B cell (primary cell): ENCODE measurements at regions not wholly inside any gene's neighbourhood (a gene's known extent, or its start where the extent isn't known, plus 50 kb on each side); places are given as distances from the start of the nearest gene placed in this dataset.

ENCODE experiments used
- ATAC-seq: fragments of 200-7000 bp; cut with Tn5 transposase; one replicate; pipeline ENCODE4 v1.10.0; 2021; ENCODE audit warnings: low read depth, mild to moderate bottlenecking, moderate number of reproducible peaks, moderate library complexity
- CTCF ChIA-PET: fragments of 350-600 bp; sonication (Branson Sonifier 250); formaldehyde crosslinking; loops from one replicate; lab custom pipeline; 2021; ENCODE audit warnings: antibody characterized with exemption, inconsistent platforms; lab: Charles Lee
- POLR2A ChIA-PET: fragments of 350-600 bp; sonication (Branson Sonifier 250); formaldehyde crosslinking; loops from one replicate; lab custom pipeline; 2021; ENCODE audit warnings: antibody characterized with exemption; lab: Charles Lee
- DNase-seq: peaks from one replicate; pipeline ENCODE4 v3.0.0; 2013
- H2AFZ ChIP-seq: 2 replicates; pipeline ENCODE4 v1.6.1; 2012; ENCODE audit warnings: mild to moderate bottlenecking, low read depth, low read length; ENCODE audit not compliant: insufficient read depth, poor library complexity, severe bottlenecking
- H3K27ac ChIP-seq, 2 donors: 1 replicate in 1 of 2; 2 replicates in 1 of 2; pipeline ENCODE4 v1.5.1; 2012 to 2013; ENCODE audit warnings: low read length in 2 of 2, mild to moderate bottlenecking in 2 of 2, moderate library complexity in 1 of 2
- H3K27me3 ChIP-seq, 4 experiments: fragments of 200-600 bp in 1 of 4; sonication (generic) in 1 of 4; replicated peaks in 1 of 4; 1 replicate in 2 of 4; 2 replicates in 2 of 4; pipeline versions ENCODE4 v1.6.1 to v1.7.0; 2013 to 2016; ENCODE audit warnings: low read length in 3 of 4, mild to moderate bottlenecking in 2 of 4, mixed read lengths in 1 of 4, moderate library complexity in 1 of 4; ENCODE audit not compliant: insufficient read depth in 4 of 4, control insufficient read depth in 3 of 4; ENCODE audit errors: control extremely low read depth in 1 of 4
- H3K36me3 ChIP-seq, 2 experiments: replicated peaks in 1 of 2; 1 replicate in 1 of 2; 2 replicates in 1 of 2; pipeline versions ENCODE4 v1.6.1 to v1.7.1; 2013; ENCODE audit warnings: low read length in 1 of 2; ENCODE audit not compliant: insufficient read depth in 2 of 2, control insufficient read depth in 1 of 2; ENCODE audit errors: control extremely low read depth in 1 of 2, extremely low read depth in 1 of 2
- H3K4me1 ChIP-seq, 2 donors: fragments of 200-600 bp in 1 of 2; sonication (generic) in 1 of 2; 1 replicate in 1 of 2; 2 replicates in 1 of 2; pipeline versions ENCODE4 v1.5.1 to v1.6.1; 2013 to 2017; ENCODE audit warnings: low read length in 2 of 2; ENCODE audit not compliant: control insufficient read depth in 2 of 2, insufficient read depth in 2 of 2
- H3K4me2 ChIP-seq: replicated peaks from 2 replicates; pipeline ENCODE3; 2012; ENCODE audit warnings: mild to moderate bottlenecking, low read depth, low read length; ENCODE audit not compliant: poor library complexity, severe bottlenecking
- H3K4me3 ChIP-seq, 5 experiments: fragments of 200-600 bp in 1 of 5; sonication (generic) in 1 of 5; 1 replicate in 3 of 5; 2 replicates in 2 of 5; pipeline versions ENCODE4 v1.5.1 to v1.7.0; 2011 to 2016; ENCODE audit warnings: low read length in 4 of 5, mild to moderate bottlenecking in 4 of 5, low read depth in 2 of 5, control low read depth in 1 of 5, moderate library complexity in 1 of 5; ENCODE audit not compliant: insufficient read depth in 1 of 5; ENCODE audit errors: control extremely low read depth in 1 of 5, extremely low read depth in 1 of 5
- H3K79me2 ChIP-seq: fragments of 200-600 bp; sonication (generic); one replicate; pipeline ENCODE4 v1.6.0; 2016; ENCODE audit warnings: low read length; ENCODE audit not compliant: control insufficient read depth, insufficient read depth
- H3K9ac ChIP-seq: fragments of 200-600 bp; sonication (generic); 2 replicates; pipeline ENCODE4 v1.6.1; 2017; ENCODE audit warnings: mild to moderate bottlenecking, low read length, moderate library complexity
- H3K9me3 ChIP-seq, 3 donors: one replicate each; pipeline versions ENCODE4 v1.6.1 to v1.7.1; 2013; ENCODE audit warnings: low read length in 2 of 3; ENCODE audit not compliant: control insufficient read depth in 2 of 3, insufficient read depth in 1 of 3; ENCODE audit errors: control extremely low read depth in 1 of 3
- H4K20me1 ChIP-seq: 2 replicates; pipeline ENCODE4 v1.6.0; 2012; ENCODE audit warnings: mild to moderate bottlenecking, low read length; ENCODE audit not compliant: insufficient read depth, control insufficient read depth, poor library complexity, severe bottlenecking
- H3K27ac Mint-ChIP-seq: one replicate; pipeline ENCODE4 v1.8.0; 2021; ENCODE audit warnings: mixed read lengths
- H3K27me3 Mint-ChIP-seq: one replicate; pipeline ENCODE4 v1.8.0; 2021; ENCODE audit warnings: mixed read lengths
- H3K4me1 Mint-ChIP-seq: one replicate; pipeline ENCODE4 v1.8.0; 2021; ENCODE audit warnings: mixed read lengths
- H3K4me3 Mint-ChIP-seq: one replicate; pipeline ENCODE4 v1.8.0; 2021; ENCODE audit warnings: mixed read lengths
- H3K9me3 Mint-ChIP-seq: one replicate; pipeline ENCODE4 v1.8.0; 2022; ENCODE audit warnings: mixed read lengths; ENCODE audit not compliant: insufficient read depth
- EZH2 ChIP-seq: IDR thresholded peaks from 2 replicates; pipeline ENCODE4 v1.6.1; 2012; ENCODE audit warnings: borderline replicate concordance, low read depth, mild to moderate bottlenecking, moderate library complexity, low read length; ENCODE audit not compliant: insufficient read depth, poor library complexity, severe bottlenecking
- WGBS: methylation state at CpG from one replicate; pipeline ENCODE4 v1.1.5; 2013; ENCODE audit warnings: missing lambda C conversion rate; ENCODE audit not compliant: insufficient coverage; 5-methylcytosine and 5-hydroxymethylcytosine counted together
- intact Hi-C: fragments of 100-400 bp; cut with micrococcal nuclease; formaldehyde crosslinking; loops from one replicate; pipeline ENCODE4 v1.10.0; 2022
- TF ChIP-seq, protein P1 (sequence below): fragments of 200-600 bp; IDR thresholded peaks from one replicate; pipeline ENCODE4 v1.8.0; 2022; ENCODE audit warnings: antibody characterized with exemption, mild to moderate bottlenecking

DNA sequence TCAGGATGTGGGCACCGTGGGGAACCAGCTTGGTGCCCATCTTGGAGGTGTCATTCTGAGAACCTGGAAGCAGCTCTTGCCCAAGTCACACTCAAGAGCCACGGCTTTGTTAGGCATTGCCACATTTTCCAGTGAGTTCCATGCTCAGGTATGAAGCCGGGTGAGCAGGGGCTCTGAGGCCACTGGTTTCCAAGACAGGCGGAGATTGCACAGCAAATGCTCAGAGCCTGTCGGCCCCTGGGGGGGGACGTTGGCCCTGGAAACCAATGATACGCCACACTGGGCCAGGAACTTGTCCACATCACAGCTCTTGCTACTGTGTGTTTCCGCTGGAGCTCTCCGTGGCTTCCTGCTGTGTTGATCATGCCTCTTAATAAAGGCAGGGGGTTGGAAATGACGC is 52.5 kb upstream of the SALL3 start:
- no peak overlapping the region for H3K27ac Mint-ChIP-seq
- CTCF ChIA-PET, result interaction anchor here (0.6 kb wide), 1 partner anchor 10 kb away, joined by 3 read pairs; no protein-coding TSS in a partner anchor

DNA sequence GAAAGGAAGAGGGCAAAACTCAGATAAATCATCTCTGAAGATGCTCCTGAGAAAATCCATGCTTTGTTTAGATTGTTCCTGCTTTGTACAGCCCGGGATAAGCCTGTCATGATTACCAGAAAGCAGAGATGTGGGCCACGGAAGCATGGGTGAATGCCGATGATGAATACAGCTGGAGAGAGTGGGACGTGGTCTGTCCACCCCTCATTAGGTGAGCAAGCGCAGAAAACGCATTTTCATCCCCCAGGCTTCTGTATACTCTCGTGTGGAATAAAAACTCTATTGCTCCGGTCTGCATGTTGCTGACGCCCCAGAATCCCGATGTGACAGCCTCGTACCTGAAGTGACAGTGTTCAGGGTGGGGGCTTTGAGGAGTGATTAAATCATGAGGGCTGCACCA is 52.0 kb upstream of the SALL3 start:
- no peaks in the 10 kb centered on the region for H3K79me2 ChIP-seq
- Mint-ChIP-seq H3K9me3 (no peaks in the 10 kb centered on the region), H3K27ac (no peak overlapping the region), H3K4me3 (no peak overlapping the region), H3K4me1 (no peaks in the 10 kb centered on the region), H3K27me3 (no peaks in the 10 kb centered on the region)
- H3K27me3 ChIP-seq, result no peaks in the 10 kb centered on the region
- DNase-seq (no peak), ATAC-seq (no peak)
- H3K4me3 ChIP-seq, result no peak overlapping the region
- ChIA-PET POLR2A (no interaction called here), CTCF (no interaction called here)
- no peaks in the 10 kb centered on the region for H3K4me1 ChIP-seq
- H3K4me2 ChIP-seq, result no peak overlapping the region
- TF ChIP-seq EZH2, result no peak
- TF ChIP-seq, protein P1, sequence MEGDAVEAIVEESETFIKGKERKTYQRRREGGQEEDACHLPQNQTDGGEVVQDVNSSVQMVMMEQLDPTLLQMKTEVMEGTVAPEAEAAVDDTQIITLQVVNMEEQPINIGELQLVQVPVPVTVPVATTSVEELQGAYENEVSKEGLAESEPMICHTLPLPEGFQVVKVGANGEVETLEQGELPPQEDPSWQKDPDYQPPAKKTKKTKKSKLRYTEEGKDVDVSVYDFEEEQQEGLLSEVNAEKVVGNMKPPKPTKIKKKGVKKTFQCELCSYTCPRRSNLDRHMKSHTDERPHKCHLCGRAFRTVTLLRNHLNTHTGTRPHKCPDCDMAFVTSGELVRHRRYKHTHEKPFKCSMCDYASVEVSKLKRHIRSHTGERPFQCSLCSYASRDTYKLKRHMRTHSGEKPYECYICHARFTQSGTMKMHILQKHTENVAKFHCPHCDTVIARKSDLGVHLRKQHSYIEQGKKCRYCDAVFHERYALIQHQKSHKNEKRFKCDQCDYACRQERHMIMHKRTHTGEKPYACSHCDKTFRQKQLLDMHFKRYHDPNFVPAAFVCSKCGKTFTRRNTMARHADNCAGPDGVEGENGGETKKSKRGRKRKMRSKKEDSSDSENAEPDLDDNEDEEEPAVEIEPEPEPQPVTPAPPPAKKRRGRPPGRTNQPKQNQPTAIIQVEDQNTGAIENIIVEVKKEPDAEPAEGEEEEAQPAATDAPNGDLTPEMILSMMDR, result no peak
- H2AFZ ChIP-seq, result no peak overlapping the region
- H3K9ac ChIP-seq, result no peak overlapping the region
- peaks cover 0 to 19% (median 0%) of the 10 kb centered on the region in 3 donors for H3K9me3 ChIP-seq
- H4K20me1 ChIP-seq, result no peaks in the 10 kb centered on the region
- 93% methylated on average over 10 of the region's 11 CpGs for WGBS
- H3K27ac ChIP-seq, result no peak overlapping the region
- intact Hi-C loops, result no loop called here
- H3K36me3 ChIP-seq, result no peaks in the 10 kb centered on the region

More for the DNA sequence above, 52.5 kb upstream of the SALL3 start:
- Histone ChIP-seq H3K27me3 (no peaks in the 10 kb centered on the region), H3K9me3 (peaks cover 0 to 19% (median 0%) of the 10 kb centered on the region in 3 donors), H3K4me2 (no peak overlapping the region), H2AFZ (no peak overlapping the region), H3K36me3 (no peaks in the 10 kb centered on the region), H3K79me2 (no peaks in the 10 kb centered on the region), H3K4me3 (no peak overlapping the region), H4K20me1 (no peaks in the 10 kb centered on the region), H3K27ac (no peak overlapping the region), H3K4me1 (no peaks in the 10 kb centered on the region), H3K9ac (no peak overlapping the region)
- WGBS, result 85% methylated on average over 10 of the region's 10 CpGs
- ATAC-seq (no peak), DNase-seq (no peak)
- intact Hi-C loops, result no loop called here
- TF ChIP-seq, protein P1, result no peak
- TF ChIP-seq EZH2, result no peak
- Mint-ChIP-seq H3K9me3 (no peaks in the 10 kb centered on the region), H3K4me3 (no peak overlapping the region), H3K4me1 (no peaks in the 10 kb centered on the region), H3K27me3 (no peaks in the 10 kb centered on the region)
- POLR2A ChIA-PET, result no interaction called here
